ENCODE measurements at regions not wholly inside any gene's neighbourhood (a gene's known extent, or its start where the extent isn't known, plus 50 kb on each side); places are given as distances from the start of the nearest gene placed in this dataset.
"Not testable (repeated sequence)": the region's sequence is repeated elsewhere in the genome, so short reads cannot be mapped to it uniquely, and the experiment has no call there.

- not testable (repeated sequence) for TF ChIP-seq POLR2AphosphoS5, POLR2A, SPI1, TAF1 (IDR thresholded peaks at IDR 0.05; ENCODE audit: low read depth, low read length)
Measured at GRCh38 chrX:3914059-3914458, 200.6 kb upstream of the PRKX start.

Measured in GM12891 (cell line).